ENCODE measurements at regions not wholly inside any gene's neighbourhood (a gene's known extent, or its start where the extent isn't known, plus 50 kb on each side); places are given as distances from the start of the nearest gene placed in this dataset.

GRCh38 chr7:41367967-41368882, 334.7 kb downstream of the INHBA start:
- POLR2A ChIA-PET = no interaction called here
- H3K4me2 ChIP-seq (ENCODE audit: low read length) = no peak overlapping the region

GRCh38 chr7:41351091-41351490, 351.8 kb downstream of the INHBA start:
- H2AFZ ChIP-seq (ENCODE audit: low read length) = no peak overlapping the region

More at GRCh38 chr7:41367967-41368882, 334.7 kb downstream of the INHBA start:
- Histone ChIP-seq H3K9me2 (ENCODE audit: insufficient read depth, low read length) (no peaks in the 10 kb centered on the region), H2AFZ (ENCODE audit: low read length) (no peak overlapping the region), H3K4me3 (ENCODE audit: low read depth, low read length, poor library complexity, severe bottlenecking) (no peak overlapping the region), H3K9me3 (ENCODE audit: low read length) (no peaks in the 10 kb centered on the region), H3K36me3 (ENCODE audit: insufficient read depth, low read length) (no peaks in the 10 kb centered on the region), H4K20me1 (ENCODE audit: insufficient read depth, low read length) (no peaks in the 10 kb centered on the region), H3K4me1 (ENCODE audit: insufficient read depth, low read length, poor library complexity, severe bottlenecking) (no peaks in the 10 kb centered on the region), H3K27ac (ENCODE audit: low read depth, low read length, poor library complexity, severe bottlenecking) (no peak overlapping the region), H3K79me2 (ENCODE audit: insufficient read depth, low read depth, low read length) (no peaks in the 10 kb centered on the region)
- DNase-seq (ENCODE audit: low spot score) = no peak
- intact Hi-C loops (cut with micrococcal nuclease; ENCODE audit: unreplicated experiment) = no loop called here
- BruUV-seq (replicated peaks) = no TSS peak
- TF ChIP-seq CTCF (conservative IDR thresholded peaks at IDR 0.05; ENCODE audit: low read length) (no peak), EZH2phosphoT487 (IDR thresholded peaks at IDR 0.05; ENCODE audit: borderline replicate concordance, low read depth, low read length) (no peak)
- CTCF ChIA-PET (ENCODE audit: unreplicated experiment) = no interaction called here

More at GRCh38 chr7:41351091-41351490, 351.8 kb downstream of the INHBA start:
- no peak overlapping the region for H3K4me2 ChIP-seq (ENCODE audit: low read length)
- DNase-seq (ENCODE audit: low spot score) = no peak
- no peaks in the 10 kb centered on the region for H3K9me3 ChIP-seq (ENCODE audit: low read length)
- H3K9me2 ChIP-seq (ENCODE audit: insufficient read depth, low read length) = no peaks in the 10 kb centered on the region
- H4K20me1 ChIP-seq (ENCODE audit: insufficient read depth, low read length) = no peaks in the 10 kb centered on the region
- CTCF ChIA-PET (ENCODE audit: unreplicated experiment) = no interaction called here
- BruUV-seq (replicated peaks) = no TSS peak
- H3K79me2 ChIP-seq (ENCODE audit: insufficient read depth, low read depth, low read length) = no peaks in the 10 kb centered on the region
- no peak overlapping the region for H3K4me3 ChIP-seq (ENCODE audit: low read depth, low read length, poor library complexity, severe bottlenecking)
- no peak overlapping the region for H3K27ac ChIP-seq (ENCODE audit: low read depth, low read length, poor library complexity, severe bottlenecking)
- intact Hi-C loops (cut with micrococcal nuclease; ENCODE audit: unreplicated experiment) = no loop called here
- H3K36me3 ChIP-seq (ENCODE audit: insufficient read depth, low read length) = no peaks in the 10 kb centered on the region
- no peaks in the 10 kb centered on the region for H3K4me1 ChIP-seq (ENCODE audit: insufficient read depth, low read length, poor library complexity, severe bottlenecking)
- POLR2A ChIA-PET = interaction anchor here (0.6 to 0.9 kb wide), 3 partner anchors 9 to 688 kb away, joined by 3 to 6 read pairs (median 3); no protein-coding TSS in a partner anchor
- TF ChIP-seq CTCF (conservative IDR thresholded peaks at IDR 0.05; ENCODE audit: low read length) = no peak
- TF ChIP-seq EZH2phosphoT487 (IDR thresholded peaks at IDR 0.05; ENCODE audit: borderline replicate concordance, low read depth, low read length) = no peak
